WTC11 (cell line): ENCODE measurements at regions not wholly inside any gene's neighbourhood (a gene's known extent, or its start where the extent isn't known, plus 50 kb on each side); places are given as distances from the start of the nearest gene placed in this dataset.

Experiments
- ATAC-seq: fragments of 200-7000 bp; cut with Tn5 transposase; 2 replicates; pipeline ENCODE4 v1.10.0; 2021; ENCODE audit warnings: mild to moderate bottlenecking, moderate library complexity
- CTCF ChIA-PET: fragments of 300-600 bp; sonication (Branson Sonifier 250); formaldehyde crosslinking; loops from one replicate; lab custom pipeline; 2021; ENCODE audit warnings: antibody characterized with exemption; lab: Charles Lee
- POLR2A ChIA-PET: fragments of 350-600 bp; sonication (Branson Sonifier 250); formaldehyde crosslinking; loops from one replicate; lab custom pipeline; 2021; ENCODE audit warnings: antibody characterized with exemption; lab: Charles Lee
- DNase-seq: peaks from one replicate; pipeline ENCODE4 v3.0.0; 2021; ENCODE audit warnings: low spot score
- H3K27ac Mint-ChIP-seq: 2 replicates; pipeline ENCODE4 v1.8.0; 2021; ENCODE audit warnings: mixed read lengths
- H3K27me3 Mint-ChIP-seq: 2 replicates; pipeline ENCODE4 v1.8.0; 2021; ENCODE audit warnings: low read depth, mild to moderate bottlenecking, moderate library complexity, mixed read lengths
- H3K36me3 Mint-ChIP-seq: 2 replicates; pipeline ENCODE4 v1.8.0; 2021; ENCODE audit warnings: mixed read lengths
- H3K4me1 Mint-ChIP-seq: 2 replicates; pipeline ENCODE4 v1.8.0; 2022; ENCODE audit warnings: mixed read lengths
- H3K4me3 Mint-ChIP-seq: 2 replicates; pipeline ENCODE4 v1.8.0; 2021; ENCODE audit warnings: mild to moderate bottlenecking, moderate library complexity, mixed read lengths
- H3K9me3 Mint-ChIP-seq: 2 replicates; pipeline ENCODE4 v1.8.0; 2021; ENCODE audit warnings: mixed read lengths
- ATF1 ChIP-seq: sonication (generic); formaldehyde crosslinking; IDR thresholded peaks from 2 replicates; pipeline ENCODE4 v1.8.1; 2023; ENCODE audit warnings: mild to moderate bottlenecking, moderate library complexity, missing genetic modification reagents
- CREB1 ChIP-seq: sonication (generic); formaldehyde crosslinking; IDR thresholded peaks from 2 replicates; pipeline ENCODE4 v1.8.0; 2023; ENCODE audit warnings: mild to moderate bottlenecking, missing genetic modification reagents
- CREM ChIP-seq: sonication (generic); formaldehyde crosslinking; IDR thresholded peaks from 2 replicates; pipeline ENCODE4 v1.8.1; 2022; ENCODE audit warnings: mild to moderate bottlenecking, missing genetic modification reagents, moderate library complexity
- FOXJ3 ChIP-seq: sonication (generic); formaldehyde crosslinking; IDR thresholded peaks from 2 replicates; pipeline ENCODE4 v1.9.0; 2021; ENCODE audit warnings: missing genetic modification reagents, mild to moderate bottlenecking, borderline replicate concordance
- FOXK1 ChIP-seq: sonication (generic); formaldehyde crosslinking; IDR thresholded peaks from 2 replicates; pipeline ENCODE4 v1.8.0; 2022; ENCODE audit warnings: mild to moderate bottlenecking, moderate library complexity, missing genetic modification reagents
- FOXP4 ChIP-seq: sonication (generic); formaldehyde crosslinking; IDR thresholded peaks from 2 replicates; pipeline ENCODE4 v1.8.0; 2022; ENCODE audit warnings: mild to moderate bottlenecking, missing genetic modification reagents
- GTF2I ChIP-seq: fragments of 250-450 bp; sonication (Bioruptor Pico); conservative IDR thresholded peaks from 2 replicates; pipeline ENCODE4 v1.4.0; 2021; ENCODE audit warnings: mild to moderate bottlenecking
- JUN ChIP-seq: sonication (generic); formaldehyde crosslinking; IDR thresholded peaks from 2 replicates; pipeline ENCODE4 v1.8.0; 2023; ENCODE audit warnings: mild to moderate bottlenecking, missing genetic modification reagents
- RELA ChIP-seq: sonication (generic); formaldehyde crosslinking; IDR thresholded peaks from 2 replicates; pipeline ENCODE4 v1.8.1; 2022; ENCODE audit warnings: missing genetic modification reagents, mild to moderate bottlenecking, borderline replicate concordance
- SMAD4 ChIP-seq: sonication (generic); formaldehyde crosslinking; IDR thresholded peaks from 2 replicates; pipeline ENCODE4 v1.8.0; 2022; ENCODE audit warnings: mild to moderate bottlenecking, missing genetic modification reagents
- TP53 ChIP-seq: sonication (generic); formaldehyde crosslinking; IDR thresholded peaks from 2 replicates; pipeline ENCODE4 v1.8.1; 2023; ENCODE audit warnings: mild to moderate bottlenecking, missing genetic modification reagents
- USF1 ChIP-seq: sonication (generic); formaldehyde crosslinking; IDR thresholded peaks from 2 replicates; pipeline ENCODE4 v1.8.0; 2022; ENCODE audit warnings: mild to moderate bottlenecking, missing genetic modification reagents
- TF ChIP-seq, protein P1 (sequence below): sonication (generic); formaldehyde crosslinking; IDR thresholded peaks from 2 replicates; pipeline ENCODE4 v1.8.0; 2022; ENCODE audit warnings: mild to moderate bottlenecking, missing genetic modification reagents
- TF ChIP-seq, protein P2 (sequence below): fragments of 250-450 bp; sonication (Bioruptor Pico); IDR thresholded peaks from 2 replicates; pipeline ENCODE4 v1.8.0; 2021; ENCODE audit warnings: mild to moderate bottlenecking
- TF ChIP-seq, protein P3 (sequence below): sonication (generic); formaldehyde crosslinking; IDR thresholded peaks from 2 replicates; pipeline ENCODE4 v1.8.0; 2023; ENCODE audit warnings: missing genetic modification reagents, mild to moderate bottlenecking, borderline replicate concordance

DNA sequence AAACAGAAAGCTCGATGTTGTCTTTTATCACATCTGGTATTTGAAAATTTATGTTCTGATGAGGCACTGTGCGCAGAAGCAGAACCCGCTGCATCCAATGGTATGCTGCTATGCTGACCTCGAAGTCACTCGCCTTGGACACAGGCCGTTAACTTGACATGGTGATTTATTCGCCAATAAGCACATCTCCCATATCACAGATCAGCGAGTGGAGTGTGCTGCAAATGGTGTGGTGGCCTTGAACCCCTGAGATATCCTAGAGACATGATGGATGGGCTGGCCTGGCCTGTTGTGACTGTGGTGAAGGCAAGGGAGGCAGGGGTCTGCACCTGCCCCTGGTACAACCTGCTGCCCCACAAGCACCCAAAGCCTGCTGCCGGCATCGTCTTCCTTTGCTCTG lies 175.4 kb upstream of the FRG1 start (continued):
- TF ChIP-seq FOXP4 (CRISPR knock-in tag), result no peak
- no peak for TF ChIP-seq GTF2I (CRISPR knock-in tag)
- TF ChIP-seq, protein P1, sequence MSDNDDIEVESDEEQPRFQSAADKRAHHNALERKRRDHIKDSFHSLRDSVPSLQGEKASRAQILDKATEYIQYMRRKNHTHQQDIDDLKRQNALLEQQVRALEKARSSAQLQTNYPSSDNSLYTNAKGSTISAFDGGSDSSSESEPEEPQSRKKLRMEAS, result no peak

GRCh38 chr4:189765736-189766135 lies 174.9 kb upstream of the FRG1 start:
- no peak for DNase-seq
- POLR2A ChIA-PET, result no interaction called here
- Mint-ChIP-seq H3K4me1 (no peaks in the 10 kb centered on the region; the same call in 1 of the 2 replicates), H3K9me3 (peaks cover 60% of the 10 kb centered on the region), H3K36me3 (peaks cover 40% of the 10 kb centered on the region), H3K27me3 (peaks cover 10% of the 10 kb centered on the region), H3K4me3 (no peak overlapping the region), H3K27ac (no peak overlapping the region)
- ATAC-seq, result no peak
- CTCF ChIA-PET, result no interaction called here
- TF ChIP-seq FOXK1 (CRISPR knock-in tag) (no peak), JUN (CRISPR knock-in tag) (no peak), CREB1 (CRISPR knock-in tag) (no peak), ATF1 (CRISPR knock-in tag) (no peak), CREM (CRISPR knock-in tag) (no peak), USF1 (CRISPR knock-in tag) (no peak), SMAD4 (CRISPR knock-in tag) (no peak), TP53 (CRISPR knock-in tag) (no peak), RELA (CRISPR knock-in tag) (no peak)
- TF ChIP-seq, protein P2, sequence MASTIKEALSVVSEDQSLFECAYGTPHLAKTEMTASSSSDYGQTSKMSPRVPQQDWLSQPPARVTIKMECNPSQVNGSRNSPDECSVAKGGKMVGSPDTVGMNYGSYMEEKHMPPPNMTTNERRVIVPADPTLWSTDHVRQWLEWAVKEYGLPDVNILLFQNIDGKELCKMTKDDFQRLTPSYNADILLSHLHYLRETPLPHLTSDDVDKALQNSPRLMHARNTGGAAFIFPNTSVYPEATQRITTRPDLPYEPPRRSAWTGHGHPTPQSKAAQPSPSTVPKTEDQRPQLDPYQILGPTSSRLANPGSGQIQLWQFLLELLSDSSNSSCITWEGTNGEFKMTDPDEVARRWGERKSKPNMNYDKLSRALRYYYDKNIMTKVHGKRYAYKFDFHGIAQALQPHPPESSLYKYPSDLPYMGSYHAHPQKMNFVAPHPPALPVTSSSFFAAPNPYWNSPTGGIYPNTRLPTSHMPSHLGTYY (CRISPR knock-in tag), result no peak

DNA sequence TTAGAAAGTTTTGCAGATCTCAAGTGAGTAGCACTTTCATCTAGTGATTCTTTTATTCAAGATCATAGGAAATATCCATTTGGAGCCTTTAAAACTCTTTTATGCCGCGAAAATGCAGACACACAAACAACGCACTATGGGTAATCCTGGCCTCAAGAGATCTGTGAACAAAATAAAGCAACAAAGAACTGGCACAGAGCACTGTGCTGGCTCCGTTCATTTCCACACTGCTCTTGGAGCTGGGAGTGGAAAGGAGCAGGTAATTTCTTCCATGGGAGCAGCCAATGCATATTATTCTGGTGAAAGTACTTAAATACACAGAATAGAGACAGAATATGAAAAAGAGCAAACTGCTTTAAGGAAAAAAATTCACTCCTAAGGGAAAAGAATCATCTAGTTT lies 172.7 kb upstream of the FRG1 start:
- POLR2A ChIA-PET, result no interaction called here
- DNase-seq (no peak), ATAC-seq (no peak)
- H3K9me3 Mint-ChIP-seq, result peaks cover 62% of the 10 kb centered on the region
- TF ChIP-seq RELA (CRISPR knock-in tag), result no peak
- TF ChIP-seq FOXJ3, result no peak
- TF ChIP-seq, protein P3, sequence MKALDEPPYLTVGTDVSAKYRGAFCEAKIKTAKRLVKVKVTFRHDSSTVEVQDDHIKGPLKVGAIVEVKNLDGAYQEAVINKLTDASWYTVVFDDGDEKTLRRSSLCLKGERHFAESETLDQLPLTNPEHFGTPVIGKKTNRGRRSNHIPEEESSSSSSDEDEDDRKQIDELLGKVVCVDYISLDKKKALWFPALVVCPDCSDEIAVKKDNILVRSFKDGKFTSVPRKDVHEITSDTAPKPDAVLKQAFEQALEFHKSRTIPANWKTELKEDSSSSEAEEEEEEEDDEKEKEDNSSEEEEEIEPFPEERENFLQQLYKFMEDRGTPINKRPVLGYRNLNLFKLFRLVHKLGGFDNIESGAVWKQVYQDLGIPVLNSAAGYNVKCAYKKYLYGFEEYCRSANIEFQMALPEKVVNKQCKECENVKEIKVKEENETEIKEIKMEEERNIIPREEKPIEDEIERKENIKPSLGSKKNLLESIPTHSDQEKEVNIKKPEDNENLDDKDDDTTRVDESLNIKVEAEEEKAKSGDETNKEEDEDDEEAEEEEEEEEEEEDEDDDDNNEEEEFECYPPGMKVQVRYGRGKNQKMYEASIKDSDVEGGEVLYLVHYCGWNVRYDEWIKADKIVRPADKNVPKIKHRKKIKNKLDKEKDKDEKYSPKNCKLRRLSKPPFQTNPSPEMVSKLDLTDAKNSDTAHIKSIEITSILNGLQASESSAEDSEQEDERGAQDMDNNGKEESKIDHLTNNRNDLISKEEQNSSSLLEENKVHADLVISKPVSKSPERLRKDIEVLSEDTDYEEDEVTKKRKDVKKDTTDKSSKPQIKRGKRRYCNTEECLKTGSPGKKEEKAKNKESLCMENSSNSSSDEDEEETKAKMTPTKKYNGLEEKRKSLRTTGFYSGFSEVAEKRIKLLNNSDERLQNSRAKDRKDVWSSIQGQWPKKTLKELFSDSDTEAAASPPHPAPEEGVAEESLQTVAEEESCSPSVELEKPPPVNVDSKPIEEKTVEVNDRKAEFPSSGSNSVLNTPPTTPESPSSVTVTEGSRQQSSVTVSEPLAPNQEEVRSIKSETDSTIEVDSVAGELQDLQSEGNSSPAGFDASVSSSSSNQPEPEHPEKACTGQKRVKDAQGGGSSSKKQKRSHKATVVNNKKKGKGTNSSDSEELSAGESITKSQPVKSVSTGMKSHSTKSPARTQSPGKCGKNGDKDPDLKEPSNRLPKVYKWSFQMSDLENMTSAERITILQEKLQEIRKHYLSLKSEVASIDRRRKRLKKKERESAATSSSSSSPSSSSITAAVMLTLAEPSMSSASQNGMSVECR (CRISPR knock-in tag), result no peak
- H3K36me3 Mint-ChIP-seq, result peaks cover 43% of the 10 kb centered on the region
- H3K27ac Mint-ChIP-seq, result no peak overlapping the region
- no peaks in the 10 kb centered on the region; the same call in 1 of the 2 replicates for H3K4me1 Mint-ChIP-seq
- H3K4me3 Mint-ChIP-seq, result no peak overlapping the region
- CTCF ChIA-PET, result no interaction called here
- no peaks in the 10 kb centered on the region for H3K27me3 Mint-ChIP-seq
